H1 (cell line): ENCODE measurements at regions not wholly inside any gene's neighbourhood (a gene's known extent, or its start where the extent isn't known, plus 50 kb on each side); places are given as distances from the start of the nearest gene placed in this dataset.

Experiments
- CTCF ChIA-PET: fragments of 300-600 bp; sonication (Branson Sonifier 250); formaldehyde crosslinking; loops from one replicate; lab custom pipeline; 2021; ENCODE audit not compliant: partially characterized antibody; lab: Charles Lee
- POLR2A ChIA-PET: fragments of 300-600 bp; sonication (Branson Sonifier 250); formaldehyde crosslinking; loops from one replicate; lab custom pipeline; 2021; ENCODE audit warnings: inconsistent platforms; ENCODE audit not compliant: partially characterized antibody; lab: Charles Lee
- DNase-seq, 2 experiments: peaks; one replicate each; pipeline versions ENCODE4 v3.0.0 to v3.0.0-alpha.2; 2010 to 2022; ENCODE audit warnings: low spot score in 2 of 2, low read depth in 1 of 2, mixed read lengths in 1 of 2
- FAIRE-seq: peaks from 2 replicates; lab custom pipeline; 2011; peaks lifted over from hg19 to GRCh38; lab: Jason Lieb, UNC
- H2AFZ ChIP-seq: 2 replicates; pipeline ENCODE4 v1.8.1; 2012; ENCODE audit warnings: low read length, inconsistent platforms
- H2AK5ac ChIP-seq: 2 replicates; pipeline ENCODE4 v1.6.1; 2013; ENCODE audit warnings: low read depth, low read length
- H2BK120ac ChIP-seq: replicated peaks from 2 replicates; pipeline ENCODE3; 2013; ENCODE audit warnings: low read depth, low read length, inconsistent platforms
- H2BK12ac ChIP-seq: 2 replicates; pipeline ENCODE4 v1.6.1; 2013; ENCODE audit warnings: low read depth, low read length
- H2BK15ac ChIP-seq: 2 replicates; pipeline ENCODE4 v1.6.1; 2013; ENCODE audit warnings: low read length
- H2BK20ac ChIP-seq: 2 replicates; pipeline ENCODE4 v1.6.1; 2013; ENCODE audit warnings: low read length
- H2BK5ac ChIP-seq: 2 replicates; pipeline ENCODE4 v1.6.1; 2013; ENCODE audit warnings: low read depth, low read length
- H3K14ac ChIP-seq: 2 replicates; pipeline ENCODE4 v1.6.1; 2013; ENCODE audit warnings: inconsistent platforms; ENCODE audit not compliant: insufficient read length
- H3K18ac ChIP-seq: 2 replicates; pipeline ENCODE4 v1.6.1; 2013; ENCODE audit warnings: low read length; ENCODE audit errors: extremely low read depth
- H3K23ac ChIP-seq: 2 replicates; pipeline ENCODE4 v1.6.1; 2013; ENCODE audit warnings: inconsistent platforms; ENCODE audit not compliant: insufficient read length
- H3K23me2 ChIP-seq: 2 replicates; pipeline ENCODE4 v1.6.1; 2013; ENCODE audit warnings: low read depth, low read length
- H3K27ac ChIP-seq: 2 replicates; pipeline ENCODE4 v1.6.1; 2011; ENCODE audit warnings: low read depth, low read length, inconsistent platforms
- H3K27me3 ChIP-seq, 4 experiments: replicated peaks in 1 of 4; 1 replicate in 1 of 4; 2 replicates in 3 of 4; pipeline versions ENCODE4 v1.6.1 to v1.8.1; 2011 to 2013; ENCODE audit warnings: low read length in 3 of 4, mild to moderate bottlenecking in 3 of 4, inconsistent platforms in 2 of 4, mixed read lengths in 2 of 4, moderate library complexity in 1 of 4; ENCODE audit not compliant: control insufficient read depth in 3 of 4, insufficient read depth in 3 of 4; ENCODE audit errors: extremely low read depth in 1 of 4
- H3K36me3 ChIP-seq, 4 experiments: 2 replicates each; pipeline versions ENCODE4 v1.6.1 to v1.8.1; 2011 to 2013; ENCODE audit warnings: mild to moderate bottlenecking in 4 of 4, low read length in 3 of 4, moderate library complexity in 2 of 4, control low read depth in 1 of 4, inconsistent platforms in 1 of 4; ENCODE audit not compliant: insufficient read depth in 4 of 4, control insufficient read depth in 2 of 4
- H3K4ac ChIP-seq: replicated peaks from 2 replicates; pipeline ENCODE3; 2013; ENCODE audit warnings: low read length, low read depth, mixed read lengths, inconsistent platforms; ENCODE audit not compliant: insufficient read length
- H3K4me1 ChIP-seq, 4 experiments: replicated peaks in 1 of 4; 1 replicate in 1 of 4; 2 replicates in 3 of 4; pipeline versions ENCODE4 v1.6.1 to v1.8.1; 2011 to 2013; ENCODE audit warnings: low read length in 3 of 4, inconsistent platforms in 2 of 4, mixed read lengths in 1 of 4; ENCODE audit not compliant: insufficient read depth in 4 of 4, control insufficient read depth in 3 of 4
- H3K4me2 ChIP-seq, 2 experiments: 2 replicates each; pipeline versions ENCODE4 v1.6.1 to v1.8.1; 2011 to 2013; ENCODE audit warnings: low read depth in 2 of 2, low read length in 2 of 2, control low read depth in 1 of 2, inconsistent platforms in 1 of 2, mild to moderate bottlenecking in 1 of 2; ENCODE audit not compliant: insufficient read depth in 1 of 2
- H3K4me3 ChIP-seq, 4 experiments: fragments of 200-600, 300-600 bp in 1 of 4; sonication (generic), shearing (Covaris generic), sonication (Bioruptor Twin) in 1 of 4; 2 replicates each; pipeline versions ENCODE4 v1.5.1 to v1.8.1; 2011 to 2016; ENCODE audit warnings: low read length in 4 of 4, low read depth in 3 of 4, control low read depth in 2 of 4, inconsistent platforms in 2 of 4, mild to moderate bottlenecking in 2 of 4, mixed read lengths in 1 of 4, moderate library complexity in 1 of 4; ENCODE audit not compliant: insufficient read depth in 2 of 4; ENCODE audit errors: extremely low read depth in 1 of 4
- H3K56ac ChIP-seq: replicated peaks from 2 replicates; pipeline ENCODE3; 2013; ENCODE audit warnings: low read depth, mild to moderate bottlenecking, mixed read lengths, low read length, inconsistent platforms; ENCODE audit not compliant: insufficient read length
- H3K79me1 ChIP-seq: 2 replicates; pipeline ENCODE4 v1.6.1; 2013; ENCODE audit warnings: low read depth, low read length, control low read depth
- H3K79me2 ChIP-seq, 2 experiments: 2 replicates each; pipeline versions ENCODE4 v1.6.1 to v1.8.1; 2012 to 2013; ENCODE audit warnings: low read length in 2 of 2, mild to moderate bottlenecking in 2 of 2, inconsistent platforms in 1 of 2; ENCODE audit not compliant: insufficient read depth in 2 of 2, control insufficient read depth in 1 of 2
- H3K9ac ChIP-seq, 4 experiments: replicated peaks in 1 of 4; 1 replicate in 1 of 4; 2 replicates in 3 of 4; pipeline versions ENCODE4 v1.6.1 to v1.8.1; 2011 to 2013; ENCODE audit warnings: low read depth in 3 of 4, low read length in 3 of 4, control low read depth in 2 of 4, mild to moderate bottlenecking in 2 of 4, moderate library complexity in 2 of 4, inconsistent platforms in 1 of 4; ENCODE audit errors: extremely low read depth in 1 of 4
- H3K9me3 ChIP-seq, 2 experiments: 2 replicates each; pipeline versions ENCODE4 v1.6.1 to v1.8.1; 2012 to 2013; ENCODE audit warnings: mild to moderate bottlenecking in 2 of 2, moderate library complexity in 2 of 2, control low read depth in 1 of 2, inconsistent platforms in 1 of 2, low read depth in 1 of 2, low read length in 1 of 2, mixed read lengths in 1 of 2; ENCODE audit not compliant: insufficient read depth in 2 of 2
- H4K20me1 ChIP-seq, 2 experiments: replicated peaks in 1 of 2; 2 replicates each; pipeline versions ENCODE3 to v1.8.1; 2011 to 2013; ENCODE audit warnings: inconsistent platforms in 2 of 2, low read length in 2 of 2, mild to moderate bottlenecking in 1 of 2; ENCODE audit not compliant: insufficient read depth in 2 of 2, control insufficient read depth in 1 of 2
- H4K5ac ChIP-seq: 2 replicates; pipeline ENCODE4 v1.6.1; 2013; ENCODE audit warnings: low read length, low read depth, mixed read lengths, inconsistent platforms; ENCODE audit not compliant: insufficient read length
- H4K8ac ChIP-seq: 2 replicates; pipeline ENCODE4 v1.8.0; 2013; ENCODE audit warnings: mild to moderate bottlenecking, moderate library complexity, low read length, inconsistent platforms; ENCODE audit not compliant: insufficient read depth; ENCODE audit errors: extremely low read depth
- H4K91ac ChIP-seq: replicated peaks from 2 replicates; pipeline ENCODE3; 2013; ENCODE audit warnings: low read length, mixed read lengths, inconsistent platforms; ENCODE audit not compliant: insufficient read length
- ASH2L ChIP-seq: fragments of 200-600, 300-600 bp; sonication (generic); IDR thresholded peaks from one replicate; pipeline ENCODE4 v1.7.1; 2017; ENCODE audit warnings: low read length
- NRF1 ChIP-seq: IDR thresholded peaks from 2 replicates; pipeline ENCODE4 v1.6.1; 2011; ENCODE audit warnings: mild to moderate bottlenecking, low read depth, low read length, improper control_type of control experiment
- TCF12 ChIP-seq: IDR thresholded peaks from 2 replicates; pipeline ENCODE4 v1.6.1; 2011; ENCODE audit warnings: low read depth, mild to moderate bottlenecking, low read length
- WGBS, 2 experiments: shearing (Covaris generic) in 1 of 2; methylation state at CpG; one replicate each; pipeline versions ENCODE4 v1.1.6 to v1.1.7; 2013 to 2015; ENCODE audit warnings: low lambda C conversion rate in 2 of 2, mixed read lengths in 2 of 2, inconsistent platforms in 1 of 2, low coverage in 1 of 2, missing lambda C conversion rate in 1 of 2; ENCODE audit not compliant: insufficient replicate concordance in 2 of 2, insufficient coverage in 1 of 2, insufficient read length in 1 of 2; ENCODE audit errors: extremely low coverage in 1 of 2, missing lambda C conversion rate in 1 of 2; 5-methylcytosine and 5-hydroxymethylcytosine counted together

GRCh38 chr18:1784113-1784512, 787.2 kb downstream of the METTL4 start:
- no peak overlapping the region for H2BK5ac ChIP-seq
- H3K23ac ChIP-seq: no peak overlapping the region
- 90% methylated on average over 5 of the region's 5 CpGs; no CpG with 5 or more reads in 1 of the 2 experiments for WGBS, 2 experiments
- no peak overlapping the region for H3K14ac ChIP-seq
- no peak overlapping the region for H3K18ac ChIP-seq
- ChIA-PET POLR2A (no interaction called here), CTCF (no interaction called here)
- no peak overlapping the region for H2BK120ac ChIP-seq
- no peak overlapping the region for H3K56ac ChIP-seq
- no peak overlapping the region for H4K91ac ChIP-seq
- H4K8ac ChIP-seq: no peak overlapping the region
- H3K4ac ChIP-seq: no peak overlapping the region
- no peak overlapping the region for H3K27ac ChIP-seq
- H3K79me2 ChIP-seq: no peaks in the 10 kb centered on the region
- no peaks in the 10 kb centered on the region for H3K23me2 ChIP-seq
- no peak overlapping the region for H3K4me2 ChIP-seq
- no peak for FAIRE-seq
- H2BK12ac ChIP-seq: no peak overlapping the region
- DNase-seq: no peak
- no peak overlapping the region for H2BK20ac ChIP-seq
- no peaks in the 10 kb centered on the region for H3K27me3 ChIP-seq
- H3K4me1 ChIP-seq: no peaks in the 10 kb centered on the region
- no peaks in the 10 kb centered on the region for H4K20me1 ChIP-seq
- H3K79me1 ChIP-seq: no peaks in the 10 kb centered on the region
- no peak overlapping the region for H4K5ac ChIP-seq
- no peak overlapping the region for H2AK5ac ChIP-seq
- no peak overlapping the region for H3K9ac ChIP-seq
- H2BK15ac ChIP-seq: no peak overlapping the region
- peak overlapping the region; percentile 44; the same call in 1 of the 2 replicates for H2AFZ ChIP-seq
- no peaks in the 10 kb centered on the region for H3K36me3 ChIP-seq
- H3K9me3 ChIP-seq: no peaks in the 10 kb centered on the region
- no peak overlapping the region for H3K4me3 ChIP-seq
- TF ChIP-seq ASH2L (no peak), NRF1 (no peak), TCF12 (no peak)
